Fibroblast of lung (primary cell): ENCODE measurements at regions not wholly inside any gene's neighbourhood (a gene's known extent, or its start where the extent isn't known, plus 50 kb on each side); places are given as distances from the start of the nearest gene placed in this dataset.

ENCODE experiments used
- DNase-seq, 2 donors: peaks; one replicate each; pipeline versions ENCODE4 v3.0.0 to v3.0.0-alpha.2; 2010; ENCODE audit warnings: low read depth in 2 of 2
- H2AFZ ChIP-seq: 2 replicates; pipeline ENCODE4 v1.5.1; 2012; ENCODE audit warnings: low read length, control low read depth, inconsistent platforms
- H3K27ac ChIP-seq: 2 replicates; pipeline ENCODE4 v1.5.1; 2011; ENCODE audit warnings: low read length, control low read depth; ENCODE audit not compliant: insufficient read depth
- H3K27me3 ChIP-seq: 2 replicates; pipeline ENCODE4 v1.5.1; 2011; ENCODE audit warnings: mild to moderate bottlenecking, low read length; ENCODE audit not compliant: control insufficient read depth, insufficient read depth
- H3K36me3 ChIP-seq: 2 replicates; pipeline ENCODE4 v1.5.1; 2011; ENCODE audit warnings: low read length; ENCODE audit not compliant: control insufficient read depth, insufficient read depth
- H3K4me1 ChIP-seq: 2 replicates; pipeline ENCODE4 v1.5.1; 2011; ENCODE audit warnings: low read length; ENCODE audit not compliant: control insufficient read depth, insufficient read depth; ENCODE audit errors: extremely low read depth
- H3K4me2 ChIP-seq: 2 replicates; pipeline ENCODE4 v1.5.1; 2011; ENCODE audit warnings: low read length, control low read depth; ENCODE audit not compliant: insufficient read depth; ENCODE audit errors: extremely low read depth
- H3K4me3 ChIP-seq, 4 experiments: fragments of 200-600 bp in 1 of 4; sonication (generic) in 1 of 4; replicated peaks in 1 of 4; 2 replicates each; pipeline ENCODE4 v1.5.1; 2011 to 2016; ENCODE audit warnings: low read length in 4 of 4, low read depth in 3 of 4, mild to moderate bottlenecking in 3 of 4, control low read depth in 2 of 4, inconsistent platforms in 1 of 4, mixed read lengths in 1 of 4; ENCODE audit not compliant: insufficient read depth in 1 of 4; ENCODE audit errors: control extremely low read depth in 1 of 4
- H3K79me2 ChIP-seq: 2 replicates; pipeline ENCODE4 v1.5.1; 2012; ENCODE audit warnings: mild to moderate bottlenecking, low read length, inconsistent platforms; ENCODE audit not compliant: control insufficient read depth, insufficient read depth
- H3K9ac ChIP-seq: 2 replicates; pipeline ENCODE4 v1.5.1; 2011; ENCODE audit warnings: mild to moderate bottlenecking, low read length, control low read depth; ENCODE audit not compliant: insufficient read depth
- H3K9me3 ChIP-seq: 2 replicates; pipeline ENCODE4 v1.5.1; 2012; ENCODE audit warnings: low read depth, low read length; ENCODE audit not compliant: control insufficient read depth, insufficient read depth
- H4K20me1 ChIP-seq: 2 replicates; pipeline ENCODE4 v1.5.1; 2011; ENCODE audit warnings: low read length; ENCODE audit not compliant: control insufficient read depth, insufficient read depth; ENCODE audit errors: extremely low read depth
- CTCF ChIP-seq, 2 donors: IDR thresholded peaks in 1 of 2; conservative IDR thresholded peaks in 1 of 2; 1 replicate in 1 of 2; 2 replicates in 1 of 2; pipeline ENCODE4 v1.5.1; 2011 to 2012; ENCODE audit warnings: low read length in 2 of 2, control low read depth in 1 of 2, inconsistent platforms in 1 of 2, low read depth in 1 of 2, mild to moderate bottlenecking in 1 of 2
- EZH2 ChIP-seq: IDR thresholded peaks from 2 replicates; pipeline ENCODE4 v1.5.1; 2012; ENCODE audit warnings: low read length, control low read depth, mild to moderate bottlenecking; ENCODE audit errors: missing control alignments

GRCh38 chr13:112132142-112132541 is 65.2 kb downstream of the SOX1 start:
- Histone ChIP-seq H2AFZ (no peak overlapping the region), H3K27me3 (no peaks in the 10 kb centered on the region), H3K4me2 (no peak overlapping the region), H3K9ac (no peak overlapping the region), H3K4me1 (no peaks in the 10 kb centered on the region), H4K20me1 (no peaks in the 10 kb centered on the region), H3K36me3 (no peaks in the 10 kb centered on the region), H3K27ac (no peak overlapping the region), H3K79me2 (no peaks in the 10 kb centered on the region), H3K9me3 (no peaks in the 10 kb centered on the region), H3K4me3 (no peak overlapping the region)
- TF ChIP-seq CTCF (conservative IDR thresholded peaks at IDR 0.05 in 1 of 2, IDR thresholded peaks at IDR 0.05 in 1 of 2; ENCODE audit: low read depth in 1 of 2, low read length in 2 of 2) (no peak), EZH2 (no peak)
- no peak for DNase-seq

GRCh38 chr13:112132619-112133018 is 65.7 kb downstream of the SOX1 start:
- no peak overlapping the region for H2AFZ ChIP-seq
- H3K79me2 ChIP-seq = no peaks in the 10 kb centered on the region
- no peak for TF ChIP-seq EZH2
- no peak overlapping the region for H3K27ac ChIP-seq
- no peaks in the 10 kb centered on the region for H3K4me1 ChIP-seq
- no peaks in the 10 kb centered on the region for H3K27me3 ChIP-seq
- DNase-seq = no peak
- no peaks in the 10 kb centered on the region for H3K9me3 ChIP-seq
- no peak overlapping the region for H3K9ac ChIP-seq
- H4K20me1 ChIP-seq = no peaks in the 10 kb centered on the region
- H3K4me2 ChIP-seq = no peak overlapping the region
- no peaks in the 10 kb centered on the region for H3K36me3 ChIP-seq
- no peak overlapping the region for H3K4me3 ChIP-seq

- no peaks in the 10 kb centered on the region for H3K9me3 ChIP-seq
- H3K4me2 ChIP-seq = no peak overlapping the region
- no peaks in the 10 kb centered on the region for H4K20me1 ChIP-seq
Measured at GRCh38 chr13:112133499-112134390, 66.8 kb downstream of the SOX1 start.

More at GRCh38 chr13:112133499-112134390, 66.8 kb downstream of the SOX1 start:
- Histone ChIP-seq H3K27ac (no peak overlapping the region), H2AFZ (no peak overlapping the region), H3K9ac (no peak overlapping the region), H3K4me1 (no peaks in the 10 kb centered on the region), H3K4me3 (no peak overlapping the region), H3K36me3 (no peaks in the 10 kb centered on the region), H3K27me3 (no peaks in the 10 kb centered on the region), H3K79me2 (no peaks in the 10 kb centered on the region)
- no peak for DNase-seq
- TF ChIP-seq CTCF (conservative IDR thresholded peaks at IDR 0.05 in 1 of 2, IDR thresholded peaks at IDR 0.05 in 1 of 2; ENCODE audit: low read depth in 1 of 2, low read length in 2 of 2) (no peak), EZH2 (no peak)
